ENCODE measurements at regions not wholly inside any gene's neighbourhood (a gene's known extent, or its start where the extent isn't known, plus 50 kb on each side); places are given as distances from the start of the nearest gene placed in this dataset.

GRCh38 chr13:47175172-47175866, 278.5 kb upstream of the HTR2A start:
- DNase-seq = no peak
- intact Hi-C loops (cut with DNase I) = no loop called here
- ATAC-seq = no peak

GRCh38 chr13:47170971-47171370, 274.1 kb upstream of the HTR2A start:
- no peak for ATAC-seq
- intact Hi-C loops (cut with DNase I) = no loop called here
- no peak for DNase-seq

- ATAC-seq (no peak), DNase-seq (no peak)
- intact Hi-C loops (cut with DNase I) = no loop called here
Measured at GRCh38 chr13:47168618-47169017, 271.8 kb upstream of the HTR2A start.

DNA sequence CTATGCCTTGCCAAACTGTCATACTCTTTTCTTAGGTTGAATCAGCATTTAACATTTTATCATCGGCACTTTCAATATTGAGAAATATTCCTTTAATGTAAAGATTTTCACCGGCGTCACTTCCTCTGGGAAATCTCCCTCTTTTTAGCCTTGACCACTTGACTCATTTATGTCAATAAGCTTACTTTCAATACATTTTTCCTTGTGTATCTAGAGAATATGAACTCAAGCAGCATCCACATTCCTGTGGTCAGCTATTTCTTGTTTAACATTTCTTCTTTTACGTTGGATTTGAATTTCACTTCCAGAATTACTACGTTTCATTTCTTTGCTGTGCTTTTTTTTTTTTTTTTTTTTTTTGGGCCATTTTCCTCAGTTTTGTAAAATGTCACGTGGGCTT, 271.2 kb upstream of the HTR2A start:
- ATAC-seq = no peak
- DNase-seq = no peak
- intact Hi-C loops (cut with DNase I) = no loop called here

GRCh38 chr13:47166336-47166735, 269.5 kb upstream of the HTR2A start:
- intact Hi-C loops (cut with DNase I) = no loop called here
- ATAC-seq = no peak
- DNase-seq = no peak

DNA sequence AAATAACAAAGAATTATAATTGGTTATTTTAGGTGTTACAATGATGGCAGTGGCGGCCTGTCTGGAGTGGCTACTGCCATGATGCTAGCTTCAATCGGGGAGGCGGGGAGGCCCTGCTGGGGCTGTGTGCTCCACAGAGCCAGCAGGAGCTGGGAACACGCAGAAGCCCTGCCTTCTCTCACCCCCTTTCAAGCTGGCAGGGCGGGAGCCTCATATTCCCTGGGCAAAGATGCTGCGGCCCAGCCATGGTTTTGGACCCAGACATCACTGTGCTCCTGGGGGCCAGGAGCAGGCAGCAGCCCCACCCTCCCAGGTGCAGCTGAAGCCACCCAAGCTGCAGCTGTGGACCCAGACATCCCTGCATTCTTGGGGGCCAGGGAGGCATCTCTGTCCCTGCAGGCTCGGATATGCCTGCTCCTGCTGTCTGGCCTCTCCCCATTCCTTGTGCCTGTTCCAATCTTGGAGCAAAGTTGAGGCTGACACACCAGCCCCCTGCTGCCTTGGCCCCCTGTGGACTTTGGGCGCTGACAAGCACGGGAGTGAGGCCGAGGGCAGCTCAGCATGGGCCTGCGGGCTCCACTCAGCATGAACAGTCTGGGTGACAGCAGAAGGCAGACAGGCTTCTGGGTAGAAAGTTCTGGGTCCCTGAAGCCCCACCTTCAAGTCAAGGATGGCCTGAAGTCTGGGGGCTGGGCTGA, 263.1 kb upstream of the HTR2A start:
- intact Hi-C loops (cut with DNase I) = no loop called here
- ATAC-seq = no peak
- no peak for DNase-seq

DNA sequence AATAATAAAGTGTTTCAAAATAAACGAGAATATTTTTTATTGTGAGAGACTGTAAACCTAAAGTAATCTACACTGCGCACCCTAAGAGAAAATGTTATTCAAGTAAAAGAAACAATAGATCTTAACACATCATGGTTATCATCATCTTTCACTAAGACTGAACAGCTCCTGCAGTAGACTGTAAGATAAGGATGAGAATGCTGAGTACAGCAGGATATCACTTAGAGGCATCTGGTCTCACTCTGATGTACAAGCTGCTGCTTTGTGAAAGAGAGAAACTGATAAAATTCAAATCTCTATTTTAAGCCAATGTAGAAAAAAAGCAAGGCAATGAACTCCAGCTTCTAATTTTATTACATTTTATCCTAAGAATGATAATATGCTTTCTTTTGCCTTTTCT, 261.7 kb upstream of the HTR2A start:
- no peak for ATAC-seq
- intact Hi-C loops (cut with DNase I) = no loop called here
- DNase-seq = no peak

- ATAC-seq (no peak), DNase-seq (no peak)
- intact Hi-C loops (cut with DNase I) = no loop called here
Measured at GRCh38 chr13:47148543-47148942, 251.7 kb upstream of the HTR2A start.

DNA sequence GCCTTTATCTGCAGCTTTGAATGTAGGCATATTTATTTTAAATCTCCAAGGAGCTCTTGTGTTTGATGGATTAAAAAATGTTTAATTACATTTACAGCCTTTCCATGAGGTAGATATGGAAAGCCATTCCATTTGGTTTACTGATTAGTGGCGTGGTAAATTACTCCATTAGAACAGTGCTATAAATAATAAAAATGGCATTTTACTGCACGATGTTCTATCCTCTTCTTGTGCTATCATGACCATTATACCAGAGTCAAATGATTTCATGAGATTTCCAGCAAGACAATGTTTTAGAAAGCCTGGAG, 250.9 kb upstream of the HTR2A start:
- no peak for ATAC-seq
- intact Hi-C loops (cut with DNase I) = no loop called here

GRCh38 chr13:47146991-47147811, 250.3 kb upstream of the HTR2A start:
- DNase-seq (no peak), ATAC-seq (no peak)
- intact Hi-C loops (cut with DNase I) = no loop called here

More for the DNA sequence above, 250.9 kb upstream of the HTR2A start:
- DNase-seq = no peak

- ATAC-seq (no peak), DNase-seq (no peak)
- intact Hi-C loops (cut with DNase I) = no loop called here
Measured at GRCh38 chr13:47146136-47146535, 249.3 kb upstream of the HTR2A start.

DNA sequence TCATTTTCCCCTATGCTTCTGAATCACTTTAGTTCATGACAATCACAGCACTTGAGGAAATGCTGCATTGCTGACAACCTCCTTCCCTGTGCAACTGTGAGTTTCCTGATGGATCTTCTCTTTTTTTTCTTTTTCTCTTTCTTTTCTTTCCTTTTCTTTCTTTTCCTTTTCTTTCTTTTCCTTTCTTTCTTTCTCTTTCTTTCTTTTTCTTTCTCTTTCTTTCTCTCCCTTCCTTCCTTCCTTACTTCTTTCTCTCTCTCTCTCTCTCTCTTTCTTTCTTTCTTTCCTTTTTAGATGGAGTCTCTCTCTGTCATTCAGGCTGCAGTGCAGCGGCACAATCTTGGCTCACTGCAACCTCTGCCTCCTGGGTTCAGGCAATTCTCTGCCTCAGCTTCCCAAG, 247.9 kb upstream of the HTR2A start:
- ATAC-seq = no peak
- DNase-seq = no peak
- intact Hi-C loops (cut with DNase I) = no loop called here

DNA sequence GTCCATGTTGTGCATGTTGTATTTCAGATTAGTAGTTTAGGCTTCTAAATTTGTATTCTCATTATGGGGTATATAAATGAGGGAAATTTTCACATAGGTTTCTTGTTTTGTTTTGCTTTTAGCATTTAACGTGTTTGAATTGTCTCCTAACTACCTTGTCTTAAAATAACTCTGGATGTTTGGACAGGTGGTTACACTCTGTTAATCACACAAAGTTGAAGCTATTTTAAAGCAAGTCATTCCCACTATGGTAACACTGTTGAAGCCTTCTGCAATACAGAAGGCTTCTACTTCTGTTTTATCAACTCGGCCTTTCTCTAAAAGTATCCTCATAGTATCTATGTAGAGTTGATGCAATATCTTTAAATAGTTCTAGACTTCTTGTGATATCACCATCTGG, 245.3 kb upstream of the HTR2A start:
- intact Hi-C loops (cut with DNase I) = no loop called here
- DNase-seq = no peak
- no peak for ATAC-seq

- intact Hi-C loops (cut with DNase I) = no loop called here
- no peak for ATAC-seq
- DNase-seq = no peak
Measured at GRCh38 chr13:47139519-47139918, 242.7 kb upstream of the HTR2A start.

- no peak for DNase-seq
- no peak for ATAC-seq
- intact Hi-C loops (cut with DNase I) = no loop called here
Measured at GRCh38 chr13:47136504-47136941, 239.7 kb upstream of the HTR2A start.

DNA sequence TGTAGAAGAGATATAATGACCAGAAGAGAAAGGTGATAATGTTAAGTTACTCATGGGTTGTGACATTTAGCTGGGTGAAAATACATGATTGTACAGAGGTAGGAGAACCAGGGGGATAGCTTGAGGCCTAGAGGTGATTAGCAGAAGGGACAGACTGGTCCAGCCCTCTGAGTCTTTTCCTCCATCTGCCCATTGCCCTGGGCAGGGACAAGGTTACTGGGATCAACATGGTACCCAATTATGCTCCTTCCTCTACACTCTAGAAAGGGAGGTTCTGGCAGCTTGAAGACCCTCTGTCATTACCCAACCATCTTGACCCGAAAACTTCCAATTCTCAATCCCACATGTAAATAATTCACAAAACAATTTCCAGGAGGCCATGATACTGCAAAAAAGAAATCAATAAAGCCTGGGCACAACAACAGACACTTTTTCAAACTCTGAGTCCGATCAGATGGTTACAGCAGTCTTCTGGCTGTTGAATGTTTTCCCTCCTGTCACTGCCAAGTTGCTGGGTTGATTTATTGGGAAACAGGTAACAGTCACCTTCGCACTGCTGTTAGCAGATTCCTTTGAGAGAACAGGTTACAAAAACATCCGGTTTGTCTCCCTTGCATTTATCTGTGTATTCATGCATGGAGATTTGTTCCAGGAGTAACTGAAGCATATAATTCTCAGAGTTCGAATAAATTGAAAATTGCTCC, 239.1 kb upstream of the HTR2A start:
- ATAC-seq (no peak), DNase-seq (no peak)
- intact Hi-C loops (cut with DNase I) = no loop called here

DNA sequence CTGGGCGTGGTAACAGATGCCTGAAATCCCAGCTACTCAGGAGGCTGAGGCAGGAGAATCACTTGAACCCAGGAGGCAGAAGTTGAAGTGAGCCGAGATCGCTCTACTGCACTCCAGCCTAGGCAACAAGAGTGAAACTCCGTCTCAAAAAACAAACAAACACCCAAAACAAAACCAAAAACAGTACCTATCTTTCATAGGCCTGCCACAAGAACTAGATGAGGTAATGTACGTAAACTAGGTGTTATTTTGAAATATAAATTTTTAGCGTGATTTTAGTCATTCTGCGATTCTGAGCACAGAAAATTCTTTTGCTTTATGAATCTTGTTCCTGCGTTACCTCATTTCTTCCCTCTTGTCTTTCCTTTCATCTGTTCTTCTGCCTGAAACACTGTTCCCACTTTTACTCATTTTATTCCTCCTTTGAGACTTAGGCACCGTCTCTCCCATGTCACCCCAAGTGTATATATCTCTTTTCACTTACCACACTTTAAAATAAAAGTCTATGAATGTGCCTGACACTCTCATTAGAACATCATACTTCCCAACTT, 238.2 kb upstream of the HTR2A start:
- ATAC-seq (no peak), DNase-seq (no peak)
- intact Hi-C loops (cut with DNase I) = no loop called here

DNA sequence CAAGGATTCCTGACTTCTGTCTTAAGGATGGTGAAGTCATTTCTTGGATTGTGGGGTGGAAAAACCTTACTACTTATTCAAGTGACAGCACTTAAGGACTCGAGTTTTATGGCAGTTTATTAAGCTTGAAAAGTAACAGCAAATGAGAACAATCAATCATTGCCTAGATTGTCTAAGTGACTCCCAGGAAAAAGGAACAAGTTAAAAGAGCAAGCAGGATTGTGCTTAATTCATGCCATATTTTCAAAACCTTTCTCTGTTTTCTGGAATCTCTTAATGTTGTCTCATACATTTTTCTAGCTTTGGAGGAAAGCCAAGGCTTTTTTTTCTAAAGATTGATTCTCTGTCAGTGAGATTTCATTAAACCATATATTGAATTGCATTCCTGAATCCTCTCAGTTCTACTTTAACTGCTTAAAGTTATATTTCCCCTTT, 236.2 kb upstream of the HTR2A start:
- intact Hi-C loops (cut with DNase I) = no loop called here
- no peak for DNase-seq
- no peak for ATAC-seq

DNA sequence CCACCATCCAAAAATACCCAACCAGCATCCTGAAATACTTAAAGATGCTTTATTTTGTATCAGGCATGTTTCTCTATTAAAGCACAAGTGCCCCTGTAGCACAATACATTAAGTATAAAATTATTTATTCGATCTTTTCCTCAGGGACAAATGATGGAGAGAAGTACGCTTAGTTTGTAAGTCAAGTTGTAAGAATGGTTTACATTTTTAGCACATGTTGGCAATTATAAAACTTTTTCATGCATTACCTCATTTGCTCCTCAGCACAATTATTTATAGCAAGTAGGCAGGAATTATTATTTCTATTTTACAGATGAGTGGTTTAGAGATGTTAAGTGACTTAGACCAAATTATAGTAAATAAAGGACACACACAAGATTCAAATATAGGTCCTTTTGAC, 232.6 kb upstream of the HTR2A start:
- intact Hi-C loops (cut with DNase I) = no loop called here
- DNase-seq (no peak), ATAC-seq (no peak)

DNA sequence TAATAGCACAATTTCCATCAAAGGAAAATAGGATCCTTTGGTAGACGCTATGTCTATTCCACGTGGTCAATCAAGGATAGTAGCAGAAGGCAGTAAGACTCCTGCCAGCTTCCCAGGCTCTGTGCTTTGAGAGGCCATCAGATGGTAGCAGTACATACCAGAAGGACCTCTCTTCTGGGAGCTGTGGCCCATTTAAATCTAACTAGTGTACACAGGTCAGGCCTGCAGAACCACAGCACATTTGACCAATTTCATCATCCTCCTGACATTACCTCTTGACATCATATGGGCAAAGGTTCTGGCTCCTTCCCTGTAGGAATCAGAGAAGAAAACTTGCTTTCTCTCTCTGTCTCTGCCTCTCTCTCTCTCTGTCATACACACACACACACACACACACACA, 229.6 kb upstream of the HTR2A start:
- DNase-seq (no peak), ATAC-seq (no peak)
- intact Hi-C loops (cut with DNase I) = no loop called here

Measured in left cardiac atrium (tissue), 4 donors.